H9 (cell line): ENCODE measurements at regions not wholly inside any gene's neighbourhood (a gene's known extent, or its start where the extent isn't known, plus 50 kb on each side); places are given as distances from the start of the nearest gene placed in this dataset.

Source experiments
- DNase-seq: peaks from one replicate; pipeline ENCODE4 v3.0.0-alpha.2; 2017
- H2AFZ ChIP-seq: one replicate; pipeline ENCODE4 v1.6.1; 2013; ENCODE audit warnings: mild to moderate bottlenecking, low read length, control low read depth, moderate library complexity
- H2AK5ac ChIP-seq: 2 replicates; pipeline ENCODE4 v1.6.1; 2013; ENCODE audit warnings: low read length, control low read depth, mixed read lengths; ENCODE audit not compliant: insufficient read length
- H2BK120ac ChIP-seq: one replicate; pipeline ENCODE4 v1.6.1; 2013; ENCODE audit warnings: low read depth, mild to moderate bottlenecking, low read length, control low read depth, inconsistent platforms; ENCODE audit not compliant: poor library complexity, severe bottlenecking
- H2BK12ac ChIP-seq: 2 replicates; pipeline ENCODE4 v1.6.1; 2013; ENCODE audit warnings: low read length, control low read depth, mixed read lengths, low read depth; ENCODE audit not compliant: insufficient read length
- H2BK15ac ChIP-seq: 2 replicates; pipeline ENCODE4 v1.6.1; 2013; ENCODE audit warnings: low read depth, low read length, control low read depth
- H2BK20ac ChIP-seq: one replicate; pipeline ENCODE4 v1.6.1; 2013; ENCODE audit warnings: low read depth, mild to moderate bottlenecking, low read length, control low read depth, inconsistent platforms; ENCODE audit not compliant: poor library complexity, severe bottlenecking
- H2BK5ac ChIP-seq: 2 replicates; pipeline ENCODE4 v1.6.1; 2013; ENCODE audit warnings: low read length, control low read depth, mixed read lengths; ENCODE audit not compliant: insufficient read length
- H3K14ac ChIP-seq: 2 replicates; pipeline ENCODE4 v1.6.1; 2013; ENCODE audit warnings: low read length, control low read depth; ENCODE audit not compliant: insufficient read depth
- H3K18ac ChIP-seq: 2 replicates; pipeline ENCODE4 v1.6.1; 2013; ENCODE audit warnings: low read depth, mild to moderate bottlenecking, mixed read lengths, low read length, control low read depth; ENCODE audit not compliant: insufficient read length
- H3K23ac ChIP-seq: 2 replicates; pipeline ENCODE4 v1.6.1; 2013; ENCODE audit warnings: low read length, control low read depth, mixed read lengths, low read depth; ENCODE audit not compliant: insufficient read length
- H3K23me2 ChIP-seq: 2 replicates; pipeline ENCODE4 v1.6.1; 2013; ENCODE audit warnings: low read depth, mild to moderate bottlenecking, mixed read lengths, low read length, control low read depth; ENCODE audit not compliant: insufficient read length, poor library complexity, severe bottlenecking
- H3K27ac ChIP-seq: 2 replicates; pipeline ENCODE4 v1.5.1; 2013; ENCODE audit warnings: low read length, control low read depth, mixed read lengths, low read depth; ENCODE audit not compliant: insufficient read length
- H3K27me3 ChIP-seq: 2 replicates; pipeline ENCODE4 v1.6.1; 2013; ENCODE audit warnings: low read length, control low read depth, inconsistent platforms; ENCODE audit not compliant: insufficient read depth
- H3K4ac ChIP-seq: 2 replicates; pipeline ENCODE4 v1.6.1; 2013; ENCODE audit warnings: low read depth, mild to moderate bottlenecking, control low read depth, inconsistent platforms, low read length, moderate library complexity
- H3K4me1 ChIP-seq: 2 replicates; pipeline ENCODE4 v1.6.1; 2013; ENCODE audit warnings: low read length, control low read depth, inconsistent platforms; ENCODE audit not compliant: insufficient read depth
- H3K4me2 ChIP-seq: 2 replicates; pipeline ENCODE4 v1.6.1; 2013; ENCODE audit warnings: low read length, control low read depth, mixed read lengths; ENCODE audit not compliant: insufficient read length, insufficient read depth
- H3K56ac ChIP-seq: 2 replicates; pipeline ENCODE4 v1.6.1; 2013; ENCODE audit warnings: low read depth, mild to moderate bottlenecking, mixed read lengths, low read length, control low read depth; ENCODE audit not compliant: insufficient read length
- H3K79me1 ChIP-seq: 2 replicates; pipeline ENCODE4 v1.6.1; 2013; ENCODE audit warnings: low read depth, mild to moderate bottlenecking, moderate library complexity, low read length, control low read depth, inconsistent platforms; ENCODE audit not compliant: insufficient read depth, poor library complexity, severe bottlenecking
- H3K79me2 ChIP-seq: 2 replicates; pipeline ENCODE4 v1.6.1; 2013; ENCODE audit warnings: low read length, control low read depth, inconsistent platforms; ENCODE audit not compliant: insufficient read depth
- H3K9ac ChIP-seq: 2 replicates; pipeline ENCODE4 v1.6.1; 2013; ENCODE audit warnings: low read length, control low read depth, mixed read lengths; ENCODE audit not compliant: insufficient read length; ENCODE audit errors: extremely low read depth
- H3K9me3 ChIP-seq: one replicate; pipeline ENCODE4 v1.6.1; 2013; ENCODE audit warnings: low read depth, low read length, inconsistent platforms; ENCODE audit not compliant: control insufficient read depth
- H3T11ph ChIP-seq: one replicate; pipeline ENCODE4 v1.6.1; 2013; ENCODE audit warnings: mild to moderate bottlenecking, low read length, control low read depth, inconsistent platforms
- H4K20me1 ChIP-seq: one replicate; pipeline ENCODE4 v1.6.1; 2013; ENCODE audit not compliant: control insufficient read depth, insufficient read length, insufficient read depth
- H4K5ac ChIP-seq: 2 replicates; pipeline ENCODE4 v1.6.1; 2013; ENCODE audit warnings: low read depth, mild to moderate bottlenecking, mixed read lengths, low read length, control low read depth; ENCODE audit not compliant: insufficient read length
- H4K8ac ChIP-seq: replicated peaks from 2 replicates; pipeline ENCODE4 v1.6.1; 2013; ENCODE audit warnings: low read length, control low read depth, mixed read lengths, low read depth; ENCODE audit not compliant: insufficient read length
- H4K91ac ChIP-seq: 2 replicates; pipeline ENCODE4 v1.6.1; 2013; ENCODE audit warnings: low read depth, mild to moderate bottlenecking, moderate library complexity, mixed read lengths, low read length, control low read depth; ENCODE audit not compliant: insufficient read length
- H3K27ac Mint-ChIP-seq, 3 experiments: 2 replicates in 2 of 3; 3 replicates in 1 of 3; pipeline ENCODE4 v1.8.0; 2020 to 2021; ENCODE audit warnings: mixed read lengths in 3 of 3, mild to moderate bottlenecking in 1 of 3, moderate library complexity in 1 of 3
- H3K27me3 Mint-ChIP-seq: 2 replicates; pipeline ENCODE4 v1.8.0; 2021; ENCODE audit warnings: low read depth, mild to moderate bottlenecking, moderate library complexity, mixed read lengths
- H3K36me3 Mint-ChIP-seq, 3 experiments: 2 replicates in 2 of 3; 3 replicates in 1 of 3; pipeline ENCODE4 v1.8.0; 2020 to 2021; ENCODE audit warnings: low read depth in 3 of 3, mixed read lengths in 3 of 3; ENCODE audit not compliant: insufficient read depth in 1 of 3
- H3K4me1 Mint-ChIP-seq, 2 experiments: 2 replicates each; pipeline ENCODE4 v1.8.0; 2020; ENCODE audit warnings: mixed read lengths in 2 of 2
- H3K4me3 Mint-ChIP-seq, 2 experiments: 2 replicates in 1 of 2; 3 replicates in 1 of 2; pipeline ENCODE4 v1.8.0; 2020 to 2021; ENCODE audit warnings: mild to moderate bottlenecking in 2 of 2, mixed read lengths in 2 of 2, moderate library complexity in 1 of 2
- H3K9me3 Mint-ChIP-seq, 2 experiments: 2 replicates in 1 of 2; 3 replicates in 1 of 2; pipeline ENCODE4 v1.8.0; 2020; ENCODE audit warnings: mild to moderate bottlenecking in 2 of 2, mixed read lengths in 2 of 2, moderate library complexity in 1 of 2
- CTCF ChIP-seq: fragments of 200-600 bp; sonication (generic); conservative IDR thresholded peaks from 3 replicates; pipeline ENCODE4 v1.8.0; 2021; ENCODE audit warnings: antibody characterized with exemption, mild to moderate bottlenecking
- WGBS: extraction: QIAGEN DNeasy Blood & Tissue Kit; methylation state at CpG from one replicate; pipeline ENCODE4 v1.1.7; 2013; ENCODE audit warnings: missing lambda C conversion rate, low lambda C conversion rate, mixed read lengths; ENCODE audit not compliant: insufficient read length; ENCODE audit errors: extremely low coverage; 5-methylcytosine and 5-hydroxymethylcytosine counted together

GRCh38 chr5:175248416-175248905 lies 195.5 kb downstream of the DRD1 start:
- Mint-ChIP-seq H3K27me3 (peaks cover 4% of the 10 kb centered on the region), H3K4me1 (no peaks in the 10 kb centered on the region), H3K27ac (no peak overlapping the region), H3K4me3 (no peak overlapping the region), H3K9me3 (no peaks in the 10 kb centered on the region), H3K36me3 (no peaks in the 10 kb centered on the region)
- no peak overlapping the region for H3K23ac ChIP-seq
- no peak overlapping the region for H3K9ac ChIP-seq
- H2BK120ac ChIP-seq, result no peak overlapping the region
- H2AK5ac ChIP-seq, result no peak overlapping the region
- no peak overlapping the region for H2AFZ ChIP-seq
- no peaks in the 10 kb centered on the region for H3K79me2 ChIP-seq
- DNase-seq, result no peak
- no peak overlapping the region for H2BK5ac ChIP-seq
- no peak overlapping the region for H2BK12ac ChIP-seq
- no peak overlapping the region for H3K56ac ChIP-seq
- no peak overlapping the region for H4K5ac ChIP-seq
- H4K20me1 ChIP-seq, result no peaks in the 10 kb centered on the region
- no peak overlapping the region for H3T11ph ChIP-seq
- no peak overlapping the region for H2BK20ac ChIP-seq
- no peak overlapping the region for H4K8ac ChIP-seq
- no CpG with 5 or more reads among the region's 6 CpGs for WGBS
- no peak overlapping the region for H3K4ac ChIP-seq
- H3K4me1 ChIP-seq, result no peaks in the 10 kb centered on the region
- no peaks in the 10 kb centered on the region for H3K9me3 ChIP-seq
- no peak overlapping the region for H4K91ac ChIP-seq
- H3K4me2 ChIP-seq, result no peak overlapping the region
- H3K18ac ChIP-seq, result no peak overlapping the region
- no peak overlapping the region for H3K14ac ChIP-seq
- H3K27ac ChIP-seq, result no peak overlapping the region
- TF ChIP-seq CTCF, result no peak
- no peaks in the 10 kb centered on the region for H3K27me3 ChIP-seq
- H3K79me1 ChIP-seq, result no peaks in the 10 kb centered on the region
- H3K23me2 ChIP-seq, result no peaks in the 10 kb centered on the region
- no peak overlapping the region for H2BK15ac ChIP-seq
